Activated B cell treated with CpG ODN at 0.5 μM for 24 hours (primary cell): ENCODE measurements at regions not wholly inside any gene's neighbourhood (a gene's known extent, or its start where the extent isn't known, plus 50 kb on each side); places are given as distances from the start of the nearest gene placed in this dataset.

Source experiments
- ATAC-seq: fragments of 200-7000 bp; cut with Tn5 transposase; one replicate; pipeline ENCODE4 v1.10.0; 2021; ENCODE audit warnings: low read depth, mild to moderate bottlenecking, moderate library complexity
- CTCF ChIA-PET: fragments of 350-600 bp; sonication (Branson Sonifier 250); formaldehyde crosslinking; loops from one replicate; lab custom pipeline; 2021; ENCODE audit warnings: antibody characterized with exemption; lab: Charles Lee
- POLR2A ChIA-PET: fragments of 350-600 bp; sonication (Branson Sonifier 250); formaldehyde crosslinking; loops from one replicate; lab custom pipeline; 2021; ENCODE audit warnings: antibody characterized with exemption; lab: Charles Lee
- DNase-seq: peaks from one replicate; pipeline ENCODE4 v3.0.0; 2022
- H3K27ac Mint-ChIP-seq: one replicate; pipeline ENCODE4 v1.8.0; 2020; ENCODE audit warnings: mixed read lengths
- H3K27me3 Mint-ChIP-seq: one replicate; pipeline ENCODE4 v1.8.0; 2021; ENCODE audit warnings: mixed read lengths
- H3K36me3 Mint-ChIP-seq: one replicate; pipeline ENCODE4 v1.8.0; 2021; ENCODE audit warnings: low read depth, mixed read lengths
- H3K4me1 Mint-ChIP-seq: one replicate; pipeline ENCODE4 v1.8.0; 2021; ENCODE audit warnings: mixed read lengths
- H3K4me3 Mint-ChIP-seq: one replicate; pipeline ENCODE4 v1.8.0; 2020; ENCODE audit warnings: mild to moderate bottlenecking, mixed read lengths
- H3K9me3 Mint-ChIP-seq: one replicate; pipeline ENCODE4 v1.8.0; 2020; ENCODE audit warnings: mixed read lengths
- CTCF ChIP-seq: fragments of 200-600 bp; IDR thresholded peaks from one replicate; pipeline ENCODE4 v1.8.0; 2022; ENCODE audit warnings: antibody characterized with exemption, mild to moderate bottlenecking
- intact Hi-C: fragments of 100-400 bp; cut with micrococcal nuclease; formaldehyde crosslinking; loops from one replicate; pipeline ENCODE4 v1.15.1; 2024

- no peak for TF ChIP-seq CTCF
- H3K4me3 Mint-ChIP-seq, result no peak overlapping the region
- no peak for ATAC-seq
- H3K36me3 Mint-ChIP-seq, result no peaks in the 10 kb centered on the region
- no peak overlapping the region for H3K27ac Mint-ChIP-seq
- H3K4me1 Mint-ChIP-seq, result no peaks in the 10 kb centered on the region
- no peak for DNase-seq
- POLR2A ChIA-PET, result no interaction called here
- peaks cover 19% of the 10 kb centered on the region for H3K9me3 Mint-ChIP-seq
- intact Hi-C loops, result no loop called here
- no peaks in the 10 kb centered on the region for H3K27me3 Mint-ChIP-seq
- CTCF ChIA-PET, result no interaction called here
Observed at GRCh38 chr15:26477044-26477443, 295.8 kb downstream of the GABRB3 start.

- Mint-ChIP-seq H3K27ac (no peak overlapping the region), H3K36me3 (no peaks in the 10 kb centered on the region), H3K9me3 (peaks cover 12% of the 10 kb centered on the region), H3K27me3 (no peaks in the 10 kb centered on the region), H3K4me3 (no peak overlapping the region), H3K4me1 (no peaks in the 10 kb centered on the region)
- DNase-seq (no peak), ATAC-seq (no peak)
- CTCF ChIA-PET, result no interaction called here
- POLR2A ChIA-PET, result no interaction called here
- no peak for TF ChIP-seq CTCF
- intact Hi-C loops, result no loop called here
Observed at GRCh38 chr15:26475554-26475953, 297.3 kb downstream of the GABRB3 start.

- H3K9me3 Mint-ChIP-seq, result peaks cover 22% of the 10 kb centered on the region
- no peaks in the 10 kb centered on the region for H3K27me3 Mint-ChIP-seq
- ATAC-seq (no peak), DNase-seq (no peak)
- H3K27ac Mint-ChIP-seq, result no peak overlapping the region
- CTCF ChIA-PET, result no interaction called here
- no peaks in the 10 kb centered on the region for H3K4me1 Mint-ChIP-seq
- no peaks in the 10 kb centered on the region for H3K36me3 Mint-ChIP-seq
- H3K4me3 Mint-ChIP-seq, result no peak overlapping the region
- no peak for TF ChIP-seq CTCF
- intact Hi-C loops, result no loop called here
- POLR2A ChIA-PET, result no interaction called here
Observed at GRCh38 chr15:26472661-26473060, 300.2 kb downstream of the GABRB3 start.

- no peak for DNase-seq
- no peaks in the 10 kb centered on the region for H3K27me3 Mint-ChIP-seq
- peaks cover 20% of the 10 kb centered on the region for H3K9me3 Mint-ChIP-seq
- ChIA-PET CTCF (no interaction called here), POLR2A (no interaction called here)
- H3K4me3 Mint-ChIP-seq, result no peak overlapping the region
- no peak overlapping the region for H3K27ac Mint-ChIP-seq
- intact Hi-C loops, result no loop called here
- ATAC-seq, result no peak
- no peaks in the 10 kb centered on the region for H3K4me1 Mint-ChIP-seq
- TF ChIP-seq CTCF, result no peak
- no peaks in the 10 kb centered on the region for H3K36me3 Mint-ChIP-seq
Observed at GRCh38 chr15:26461847-26462608, 310.8 kb downstream of the GABRB3 start.

- TF ChIP-seq CTCF, result no peak
- Mint-ChIP-seq H3K27ac (no peak overlapping the region), H3K4me3 (no peak overlapping the region), H3K27me3 (no peaks in the 10 kb centered on the region), H3K4me1 (no peaks in the 10 kb centered on the region), H3K36me3 (no peaks in the 10 kb centered on the region), H3K9me3 (peaks cover 20% of the 10 kb centered on the region)
- intact Hi-C loops, result no loop called here
- DNase-seq, result no peak
- no peak for ATAC-seq
- POLR2A ChIA-PET, result no interaction called here
- CTCF ChIA-PET, result no interaction called here
Observed at GRCh38 chr15:26460165-26460564, 312.7 kb downstream of the GABRB3 start.
